SK-N-MC (cell line): ENCODE measurements at regions not wholly inside any gene's neighbourhood (a gene's known extent, or its start where the extent isn't known, plus 50 kb on each side); places are given as distances from the start of the nearest gene placed in this dataset.

Experiments used
- DNase-seq: peaks from one replicate; pipeline ENCODE4 v3.0.0-alpha.2; 2011; ENCODE audit warnings: low read depth, low spot score
- H3K27ac ChIP-seq: fragments of 200-600 bp; sonication (generic); 2 replicates; pipeline ENCODE4 v1.5.1; 2016; ENCODE audit warnings: mixed run types
- H3K36me3 ChIP-seq: fragments of 200-600 bp; sonication (generic); 2 replicates; pipeline ENCODE4 v1.6.1; 2017; ENCODE audit warnings: antibody characterized with exemption, low read length, mixed read lengths; ENCODE audit not compliant: insufficient read depth
- H3K4me3 ChIP-seq: fragments of 200-600 bp; sonication (generic); 2 replicates; pipeline ENCODE4 v1.5.1; 2016
- H3K9ac ChIP-seq: fragments of 200-600 bp; sonication (generic); 2 replicates; pipeline ENCODE4 v1.8.0; 2017; ENCODE audit warnings: mixed run types, mixed read lengths; ENCODE audit not compliant: insufficient read length
- H3K9me3 ChIP-seq: fragments of 200-600 bp; sonication (generic); 2 replicates; pipeline ENCODE4 v1.6.1; 2017; ENCODE audit warnings: low read depth, mild to moderate bottlenecking, antibody characterized with exemption, low read length, moderate library complexity, mixed read lengths
- EZH2 ChIP-seq: fragments of 200-600 bp; sonication (generic); IDR thresholded peaks from one replicate; pipeline ENCODE4 v1.6.1; 2017; ENCODE audit warnings: antibody characterized with exemption

DNA sequence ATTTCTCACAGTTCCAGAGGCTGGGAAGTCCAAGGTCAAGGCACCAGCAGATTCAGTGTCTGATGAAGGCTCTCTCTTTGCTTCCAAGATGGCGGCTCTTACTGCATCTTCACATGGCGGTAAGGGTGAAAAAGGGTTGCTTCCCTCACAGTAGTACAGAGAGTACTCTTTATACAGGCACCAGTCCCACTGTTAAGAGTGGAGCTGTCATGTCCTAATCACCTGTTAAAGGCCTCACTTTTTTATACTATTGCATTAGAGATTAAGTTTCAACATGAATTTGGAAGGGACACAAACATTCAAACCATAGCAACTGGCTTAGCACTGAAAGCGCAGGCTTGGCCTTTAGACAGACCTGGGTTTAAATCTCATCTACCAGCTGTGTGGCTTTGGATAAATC lies 50.0 kb upstream of the TCL1A start:
- DNase-seq: no peak
- Histone ChIP-seq H3K4me3 (no peak overlapping the region), H3K36me3 (no peaks in the 10 kb centered on the region), H3K9ac (no peak overlapping the region), H3K9me3 (no peaks in the 10 kb centered on the region), H3K27ac (no peak overlapping the region)
- no peak for TF ChIP-seq EZH2
